GM04503 (cell line): ENCODE measurements at regions not wholly inside any gene's neighbourhood (a gene's known extent, or its start where the extent isn't known, plus 50 kb on each side); places are given as distances from the start of the nearest gene placed in this dataset.

Experiments used
- DNase-seq: peaks from one replicate; pipeline ENCODE4 v3.0.0-alpha.2; 2012; ENCODE audit warnings: low read depth

DNA sequence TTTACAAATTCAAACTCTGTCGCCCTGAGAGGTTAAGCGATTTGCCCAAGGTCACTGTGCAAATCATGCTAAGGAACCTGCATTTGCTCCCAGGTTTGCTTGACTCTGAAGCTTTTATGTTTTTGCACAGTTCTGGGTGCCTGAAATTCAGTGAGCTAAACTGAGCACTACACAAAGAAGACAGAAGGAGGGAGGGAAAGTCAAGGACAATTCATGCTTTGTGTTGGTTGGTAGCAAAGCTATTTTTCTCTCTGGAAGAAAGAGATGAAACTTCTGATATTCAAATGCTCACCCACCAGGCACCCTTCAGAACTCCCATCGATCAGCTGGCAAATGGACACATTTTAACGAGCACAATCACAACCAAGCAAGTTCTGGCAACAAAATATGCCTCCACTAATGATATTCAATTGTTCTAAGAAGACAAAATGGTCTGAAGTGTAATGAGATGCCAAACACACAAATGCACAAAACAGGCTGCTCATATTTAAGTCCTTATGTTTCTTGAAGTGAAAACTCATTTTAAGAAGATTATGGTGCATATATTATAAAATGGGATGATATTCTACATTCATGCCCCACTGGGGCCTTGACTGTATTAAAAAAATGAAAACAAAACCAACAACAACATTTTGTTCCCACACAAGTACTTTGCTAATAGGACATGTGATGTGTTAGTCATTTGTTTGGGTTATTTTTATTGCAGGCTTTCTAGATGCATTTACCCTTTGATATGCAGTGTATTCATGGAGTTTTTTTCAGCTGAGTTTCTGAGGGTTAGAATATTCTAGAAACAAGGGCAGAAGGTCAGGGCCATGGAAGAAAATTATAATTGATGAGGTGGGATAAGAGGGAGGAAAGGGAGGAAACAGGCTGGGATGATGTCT lies 445.6 kb upstream of the CELF4 start:
- DNase-seq: no peak

DNA sequence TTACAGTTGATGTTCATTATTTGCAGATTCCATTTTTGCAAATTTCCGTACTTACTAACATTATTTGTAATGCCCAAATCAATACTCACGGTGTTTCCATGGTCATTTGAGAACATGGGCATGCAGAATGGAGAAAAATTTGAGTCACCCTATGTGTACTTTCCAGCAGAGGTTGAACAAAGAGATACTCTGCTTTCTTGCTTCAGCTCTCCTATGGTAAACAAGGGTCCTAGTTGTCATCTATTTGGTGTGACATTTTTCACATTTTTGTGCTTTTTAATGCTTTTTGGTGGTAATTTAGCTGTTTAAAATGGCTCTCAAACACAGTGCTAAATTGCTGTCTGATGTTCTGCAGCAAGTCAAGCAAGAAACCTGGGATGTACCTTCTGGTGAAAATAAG lies 444.4 kb upstream of the CELF4 start:
- no peak for DNase-seq

DNA sequence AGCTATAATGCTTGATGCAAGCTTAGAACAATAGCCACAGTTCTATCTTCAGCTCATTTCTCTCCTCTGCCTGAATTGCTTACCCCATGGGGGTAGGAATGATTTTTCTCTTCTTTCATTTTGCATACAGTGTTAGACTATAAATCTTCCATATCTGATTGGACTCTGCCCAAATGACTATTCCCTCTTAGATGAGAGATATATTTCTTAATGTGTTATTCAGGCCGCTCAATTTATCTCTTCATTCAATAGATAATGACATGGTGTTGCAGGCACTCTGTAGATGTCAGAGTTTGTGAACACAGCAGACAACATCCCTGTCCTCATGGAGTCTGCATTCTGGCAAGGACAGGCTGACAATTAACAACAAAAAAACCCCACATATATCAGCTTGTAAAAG lies 443.7 kb upstream of the CELF4 start:
- no peak for DNase-seq

DNA sequence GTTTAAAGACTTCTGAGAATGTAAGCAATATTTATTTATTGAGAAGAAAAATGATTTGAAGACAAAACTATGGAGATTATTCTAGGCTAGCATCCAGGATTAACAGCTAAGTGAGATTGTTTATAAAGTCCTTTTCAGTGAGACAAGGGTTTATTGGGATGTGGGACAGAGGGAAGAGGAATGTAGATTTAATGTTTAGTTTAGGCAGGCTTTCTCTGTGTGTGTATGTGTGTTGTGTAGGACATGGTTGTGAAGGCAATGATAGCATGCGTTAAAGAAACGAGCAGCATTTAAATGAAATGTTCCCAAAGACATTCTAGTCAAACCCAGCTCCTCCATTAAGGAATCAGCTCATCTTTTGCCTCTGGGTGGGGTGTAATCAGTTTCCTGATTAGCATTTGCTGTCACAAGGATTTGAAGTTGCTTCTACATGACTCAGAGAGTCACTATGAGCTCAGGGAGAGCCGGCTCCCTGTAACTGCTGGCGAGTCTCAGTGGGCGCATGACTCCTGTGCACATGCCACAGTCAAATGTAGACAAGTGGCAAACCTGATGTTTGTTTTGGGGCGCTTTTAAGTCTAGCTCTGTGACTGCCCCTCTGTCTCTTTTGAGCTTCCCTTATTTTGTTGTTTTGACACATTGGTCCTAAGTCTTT lies 442.2 kb upstream of the CELF4 start:
- DNase-seq: no peak

DNA sequence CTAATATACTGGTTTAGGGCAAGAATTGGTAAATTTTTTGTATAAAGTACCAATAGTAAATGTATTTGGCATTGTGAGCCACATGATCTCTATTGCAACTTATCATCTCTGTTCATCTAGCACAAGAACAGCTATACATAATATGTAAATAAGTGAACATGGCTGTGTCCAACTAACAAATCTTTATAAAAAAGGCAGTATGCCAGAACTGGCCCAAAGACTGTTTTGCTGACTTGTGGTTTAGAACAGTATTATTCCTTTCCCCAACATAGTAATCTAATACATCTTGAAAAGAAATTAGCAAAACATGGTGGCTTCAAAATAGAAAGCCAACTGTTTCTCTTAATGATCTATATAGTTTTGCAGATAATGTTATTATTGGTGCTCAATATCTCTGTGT lies 441.4 kb upstream of the CELF4 start:
- no peak for DNase-seq

GRCh38 chr18:38006541-38006940 lies 440.9 kb upstream of the CELF4 start:
- no peak for DNase-seq

DNA sequence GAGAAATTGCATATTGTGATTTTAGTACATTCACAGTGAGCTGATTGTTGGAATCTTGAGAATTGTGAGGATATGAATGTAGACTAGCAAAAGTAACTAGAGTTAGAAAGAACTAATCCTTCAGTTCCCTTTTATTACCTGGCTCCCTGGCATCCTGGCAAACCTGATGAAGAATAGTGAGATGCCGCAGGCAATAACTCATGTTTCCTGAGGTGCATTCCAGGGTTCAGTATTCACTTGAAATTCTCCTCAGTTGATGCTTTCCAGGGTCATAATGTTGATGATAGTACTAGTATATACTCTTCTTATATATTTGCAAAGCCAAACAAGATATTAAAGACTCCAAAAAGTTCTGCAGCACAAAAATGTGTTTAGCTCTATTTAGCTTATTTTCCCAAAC lies 432.1 kb upstream of the CELF4 start:
- no peak for DNase-seq

GRCh38 chr18:37987901-37988300 lies 422.3 kb upstream of the CELF4 start:
- no peak for DNase-seq

DNA sequence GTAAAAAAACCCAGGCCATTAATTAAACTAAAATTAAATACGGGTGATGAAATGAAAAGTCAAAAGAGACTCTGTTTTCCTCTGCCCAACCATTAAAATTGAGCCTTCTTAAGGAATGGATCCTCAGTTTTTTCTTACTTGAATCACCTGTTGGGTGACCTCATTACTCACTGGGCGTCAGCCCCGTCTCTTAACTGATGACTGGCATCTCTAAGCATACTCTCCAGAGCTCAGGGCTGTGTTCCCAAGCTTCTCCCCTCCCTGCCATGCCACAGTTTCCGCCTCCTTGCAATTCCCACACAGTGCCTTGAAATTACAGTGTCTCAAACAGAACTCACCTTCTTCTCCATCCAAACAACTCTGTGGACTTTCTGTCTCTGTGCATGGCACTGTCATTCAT lies 421.1 kb upstream of the CELF4 start:
- no peak for DNase-seq

DNA sequence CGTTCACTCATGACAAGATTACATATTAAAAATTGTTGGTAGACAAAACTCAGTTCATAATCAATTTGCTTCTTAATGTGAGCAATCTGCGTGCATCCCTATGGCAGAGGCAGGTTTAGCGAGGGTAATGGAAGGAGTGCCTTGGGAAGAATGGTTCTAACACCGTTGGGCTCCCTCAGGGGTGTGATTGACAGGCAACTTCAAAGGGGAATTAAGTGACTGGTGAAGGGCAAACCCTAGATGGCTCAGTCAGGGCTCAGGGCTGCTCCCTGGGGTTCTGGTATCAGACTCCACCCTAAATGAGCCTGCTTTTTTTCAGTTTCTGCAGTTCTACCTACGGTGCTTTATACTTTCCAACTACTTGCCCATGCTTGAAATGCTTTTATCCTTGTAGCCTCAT lies 419.5 kb upstream of the CELF4 start:
- DNase-seq: no peak

- no peak for DNase-seq
These were observed 415.0 kb upstream of the CELF4 start for GRCh38 chr18:37980556-37980955.

DNA sequence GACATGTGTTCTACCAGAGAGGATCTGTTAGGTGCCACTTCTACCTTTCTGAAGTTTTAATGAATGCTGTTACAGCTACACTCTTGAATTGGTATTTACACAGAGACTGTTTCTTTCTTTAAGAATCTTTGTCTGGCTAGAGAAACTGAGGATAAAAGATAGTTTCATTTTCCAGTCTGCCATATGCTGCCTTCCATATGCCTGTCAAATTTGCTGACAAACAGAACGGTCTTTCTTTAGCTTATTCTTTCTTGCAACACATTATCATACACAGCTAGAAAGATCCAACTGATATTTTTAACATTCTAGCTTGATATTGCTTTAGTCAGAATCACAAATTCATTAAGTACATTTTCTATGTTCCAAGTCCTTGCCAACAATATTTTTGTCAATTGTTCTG lies 409.8 kb upstream of the CELF4 start:
- DNase-seq: no peak

GRCh38 chr18:37967261-37967660 lies 401.7 kb upstream of the CELF4 start:
- DNase-seq: no peak

DNA sequence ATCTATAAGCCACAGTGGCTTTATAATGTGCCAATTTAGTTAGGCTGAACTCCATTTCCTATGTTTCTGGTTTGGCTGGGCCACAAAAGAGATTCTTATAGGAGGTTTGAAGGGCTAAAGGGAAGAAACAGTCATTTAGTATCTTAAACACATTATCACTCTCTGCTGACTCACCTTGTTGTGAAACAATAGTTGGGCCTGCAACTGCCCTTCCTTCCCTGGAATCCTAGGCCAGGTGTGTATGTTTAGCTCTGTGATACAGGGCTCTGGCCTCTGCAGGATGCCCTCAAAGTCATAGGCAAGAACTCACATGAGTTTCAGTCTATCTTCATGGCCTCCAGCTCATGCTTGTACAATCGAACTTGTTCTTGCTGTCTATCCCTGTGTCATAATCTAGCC lies 400.0 kb upstream of the CELF4 start:
- DNase-seq: no peak

GRCh38 chr18:37964885-37965571 lies 399.4 kb upstream of the CELF4 start:
- DNase-seq: no peak

DNA sequence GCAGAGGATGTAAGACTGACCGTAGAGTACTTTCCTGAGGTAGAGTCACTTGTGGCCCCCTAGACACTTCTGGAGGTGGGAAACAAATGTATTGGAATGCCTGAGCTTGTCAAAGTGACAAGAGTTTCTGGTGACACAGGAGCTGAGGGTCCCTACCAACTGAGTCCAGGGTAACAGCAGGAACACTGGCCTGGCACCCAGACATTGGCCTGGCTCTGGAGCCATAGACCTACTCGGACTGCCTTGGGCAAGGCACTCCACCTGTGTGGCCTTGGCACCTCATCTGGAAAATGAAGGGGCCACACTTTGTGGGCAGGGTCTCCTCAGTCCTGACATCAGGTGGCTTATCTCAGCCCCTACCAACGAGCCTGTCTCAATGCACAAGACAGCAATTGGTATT lies 398.2 kb upstream of the CELF4 start:
- no peak for DNase-seq

GRCh38 chr18:37962316-37962966 lies 396.8 kb upstream of the CELF4 start:
- DNase-seq: no peak

GRCh38 chr18:37958499-37958898 lies 392.9 kb upstream of the CELF4 start:
- no peak for DNase-seq

- no peak for DNase-seq
These were observed 391.3 kb upstream of the CELF4 start for GRCh38 chr18:37956902-37957301.

- no peak for DNase-seq
These were observed 390.4 kb upstream of the CELF4 start for GRCh38 chr18:37956020-37956419.

- no peak for DNase-seq
These were observed 389.6 kb upstream of the CELF4 start for GRCh38 chr18:37955201-37955600.

GRCh38 chr18:37953876-37954275 lies 388.3 kb upstream of the CELF4 start:
- DNase-seq: no peak

DNA sequence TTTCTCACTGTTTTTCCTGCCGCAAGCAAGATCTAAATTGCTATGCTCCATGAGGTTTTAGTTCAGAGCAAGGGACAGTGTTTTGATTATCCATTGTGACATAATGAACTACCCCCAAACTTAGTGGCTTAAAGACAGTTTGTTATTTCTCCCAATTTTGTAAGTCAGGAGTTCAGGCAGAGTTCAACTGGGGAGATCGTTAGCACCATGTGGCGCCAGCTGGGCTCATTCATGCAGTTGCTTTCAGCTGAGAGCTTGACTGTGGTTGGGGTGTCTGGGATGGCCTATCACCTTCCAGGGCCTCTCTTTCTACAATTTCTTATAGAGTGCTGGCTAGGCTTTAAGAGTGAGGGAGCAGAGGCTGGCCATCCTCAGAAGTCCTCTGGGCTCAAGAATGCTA lies 382.9 kb upstream of the CELF4 start:
- no peak for DNase-seq
